GM23338 (cell line): ENCODE measurements at regions not wholly inside any gene's neighbourhood (a gene's known extent, or its start where the extent isn't known, plus 50 kb on each side); places are given as distances from the start of the nearest gene placed in this dataset.

Source experiments
- EZH2 ChIP-seq: fragments of 200-600 bp; sonication (generic); IDR thresholded peaks from one replicate; pipeline ENCODE4 v1.8.0; 2017; ENCODE audit warnings: antibody characterized with exemption, mild to moderate bottlenecking, low read depth; ENCODE audit not compliant: unreplicated experiment
- EZH2phosphoT487 ChIP-seq: fragments of 200-600 bp; sonication (generic); IDR thresholded peaks from one replicate; pipeline ENCODE4 v1.8.1; 2018; ENCODE audit warnings: antibody characterized with exemption; ENCODE audit not compliant: unreplicated experiment
- JUNB ChIP-seq: IDR thresholded peaks from one replicate; pipeline ENCODE4 v1.6.1; 2016; ENCODE audit warnings: antibody characterized with exemption; ENCODE audit not compliant: unreplicated experiment
- NANOG ChIP-seq: IDR thresholded peaks from 2 replicates; pipeline ENCODE4 v1.6.1; 2016; ENCODE audit warnings: antibody characterized with exemption, borderline replicate concordance
- POLR2AphosphoS5 ChIP-seq: IDR thresholded peaks from 2 replicates; pipeline ENCODE4 v1.6.1; 2016; ENCODE audit warnings: antibody characterized with exemption, low read depth
- ZNF114 ChIP-seq: fragments of 250-450 bp; sonication (Bioruptor Pico); IDR thresholded peaks from 2 replicates; pipeline ENCODE4 v1.5.0; 2020; ENCODE audit warnings: mild to moderate bottlenecking, moderate library complexity
- ZNF462 ChIP-seq: fragments of 250-450 bp; sonication (Bioruptor Pico); IDR thresholded peaks from 2 replicates; pipeline ENCODE4 v1.5.0; 2020; ENCODE audit warnings: mild to moderate bottlenecking, moderate library complexity
- TF ChIP-seq, protein P1 (sequence below): IDR thresholded peaks from one replicate; pipeline ENCODE4 v1.6.1; 2018; ENCODE audit warnings: antibody characterized with exemption; ENCODE audit not compliant: unreplicated experiment
- TF ChIP-seq, protein P2 (sequence below): IDR thresholded peaks from 2 replicates; pipeline ENCODE4 v1.6.1; 2016; ENCODE audit warnings: antibody characterized with exemption

- no peak for TF ChIP-seq ZNF462 (CRISPR knock-in tag)
- TF ChIP-seq EZH2, result no peak
- no peak for TF ChIP-seq NANOG
- no peak for TF ChIP-seq EZH2phosphoT487
- TF ChIP-seq ZNF114 (CRISPR knock-in tag), result no peak
- TF ChIP-seq, protein P1, sequence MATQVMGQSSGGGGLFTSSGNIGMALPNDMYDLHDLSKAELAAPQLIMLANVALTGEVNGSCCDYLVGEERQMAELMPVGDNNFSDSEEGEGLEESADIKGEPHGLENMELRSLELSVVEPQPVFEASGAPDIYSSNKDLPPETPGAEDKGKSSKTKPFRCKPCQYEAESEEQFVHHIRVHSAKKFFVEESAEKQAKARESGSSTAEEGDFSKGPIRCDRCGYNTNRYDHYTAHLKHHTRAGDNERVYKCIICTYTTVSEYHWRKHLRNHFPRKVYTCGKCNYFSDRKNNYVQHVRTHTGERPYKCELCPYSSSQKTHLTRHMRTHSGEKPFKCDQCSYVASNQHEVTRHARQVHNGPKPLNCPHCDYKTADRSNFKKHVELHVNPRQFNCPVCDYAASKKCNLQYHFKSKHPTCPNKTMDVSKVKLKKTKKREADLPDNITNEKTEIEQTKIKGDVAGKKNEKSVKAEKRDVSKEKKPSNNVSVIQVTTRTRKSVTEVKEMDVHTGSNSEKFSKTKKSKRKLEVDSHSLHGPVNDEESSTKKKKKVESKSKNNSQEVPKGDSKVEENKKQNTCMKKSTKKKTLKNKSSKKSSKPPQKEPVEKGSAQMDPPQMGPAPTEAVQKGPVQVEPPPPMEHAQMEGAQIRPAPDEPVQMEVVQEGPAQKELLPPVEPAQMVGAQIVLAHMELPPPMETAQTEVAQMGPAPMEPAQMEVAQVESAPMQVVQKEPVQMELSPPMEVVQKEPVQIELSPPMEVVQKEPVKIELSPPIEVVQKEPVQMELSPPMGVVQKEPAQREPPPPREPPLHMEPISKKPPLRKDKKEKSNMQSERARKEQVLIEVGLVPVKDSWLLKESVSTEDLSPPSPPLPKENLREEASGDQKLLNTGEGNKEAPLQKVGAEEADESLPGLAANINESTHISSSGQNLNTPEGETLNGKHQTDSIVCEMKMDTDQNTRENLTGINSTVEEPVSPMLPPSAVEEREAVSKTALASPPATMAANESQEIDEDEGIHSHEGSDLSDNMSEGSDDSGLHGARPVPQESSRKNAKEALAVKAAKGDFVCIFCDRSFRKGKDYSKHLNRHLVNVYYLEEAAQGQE, result no peak
- no peak for TF ChIP-seq POLR2AphosphoS5
- TF ChIP-seq JUNB, result no peak
- TF ChIP-seq, protein P2, sequence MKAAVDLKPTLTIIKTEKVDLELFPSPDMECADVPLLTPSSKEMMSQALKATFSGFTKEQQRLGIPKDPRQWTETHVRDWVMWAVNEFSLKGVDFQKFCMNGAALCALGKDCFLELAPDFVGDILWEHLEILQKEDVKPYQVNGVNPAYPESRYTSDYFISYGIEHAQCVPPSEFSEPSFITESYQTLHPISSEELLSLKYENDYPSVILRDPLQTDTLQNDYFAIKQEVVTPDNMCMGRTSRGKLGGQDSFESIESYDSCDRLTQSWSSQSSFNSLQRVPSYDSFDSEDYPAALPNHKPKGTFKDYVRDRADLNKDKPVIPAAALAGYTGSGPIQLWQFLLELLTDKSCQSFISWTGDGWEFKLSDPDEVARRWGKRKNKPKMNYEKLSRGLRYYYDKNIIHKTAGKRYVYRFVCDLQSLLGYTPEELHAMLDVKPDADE, result no peak
These were observed 326.5 kb upstream of the GATB start (continued) for GRCh38 chr4:152087335-152087734.
